Ishikawa (cell line): ENCODE measurements at regions not wholly inside any gene's neighbourhood (a gene's known extent, or its start where the extent isn't known, plus 50 kb on each side); places are given as distances from the start of the nearest gene placed in this dataset.

ENCODE experiments used
- CEBPB ChIP-seq: IDR thresholded peaks from 2 replicates; pipeline ENCODE4 v1.6.1; 2012
- MAX ChIP-seq: IDR thresholded peaks from 2 replicates; pipeline ENCODE4 v1.6.1; 2012
- RAD21 ChIP-seq: IDR thresholded peaks from 2 replicates; pipeline ENCODE4 v1.6.1; 2012; ENCODE audit warnings: low read depth
- TCF12 ChIP-seq: IDR thresholded peaks from 2 replicates; pipeline ENCODE4 v1.6.1; 2012; ENCODE audit warnings: low read depth
- TEAD4 ChIP-seq: IDR thresholded peaks from 2 replicates; pipeline ENCODE4 v1.6.1; 2012

GRCh38 chr2:118732432-118732831, 115.0 kb downstream of the EN1 start:
- TF ChIP-seq TEAD4 (no peak), RAD21 (no peak), CEBPB (no peak), TCF12 (no peak), MAX (no peak)
